B cell (primary cell): ENCODE measurements at regions not wholly inside any gene's neighbourhood (a gene's known extent, or its start where the extent isn't known, plus 50 kb on each side); places are given as distances from the start of the nearest gene placed in this dataset.

ENCODE experiments used
- ATAC-seq: fragments of 200-7000 bp; cut with Tn5 transposase; one replicate; pipeline ENCODE4 v1.10.0; 2021; ENCODE audit warnings: low read depth, mild to moderate bottlenecking, moderate number of reproducible peaks, moderate library complexity
- CTCF ChIA-PET: fragments of 350-600 bp; sonication (Branson Sonifier 250); formaldehyde crosslinking; loops from one replicate; lab custom pipeline; 2021; ENCODE audit warnings: antibody characterized with exemption, inconsistent platforms; lab: Charles Lee
- POLR2A ChIA-PET: fragments of 350-600 bp; sonication (Branson Sonifier 250); formaldehyde crosslinking; loops from one replicate; lab custom pipeline; 2021; ENCODE audit warnings: antibody characterized with exemption; lab: Charles Lee
- DNase-seq: peaks from one replicate; pipeline ENCODE4 v3.0.0; 2013
- H2AFZ ChIP-seq: 2 replicates; pipeline ENCODE4 v1.6.1; 2012; ENCODE audit warnings: mild to moderate bottlenecking, low read depth, low read length; ENCODE audit not compliant: insufficient read depth, poor library complexity, severe bottlenecking
- H3K27ac ChIP-seq, 2 donors: 1 replicate in 1 of 2; 2 replicates in 1 of 2; pipeline ENCODE4 v1.5.1; 2012 to 2013; ENCODE audit warnings: low read length in 2 of 2, mild to moderate bottlenecking in 2 of 2, moderate library complexity in 1 of 2
- H3K27me3 ChIP-seq, 4 experiments: fragments of 200-600 bp in 1 of 4; sonication (generic) in 1 of 4; replicated peaks in 1 of 4; 1 replicate in 2 of 4; 2 replicates in 2 of 4; pipeline versions ENCODE4 v1.6.1 to v1.7.0; 2013 to 2016; ENCODE audit warnings: low read length in 3 of 4, mild to moderate bottlenecking in 2 of 4, mixed read lengths in 1 of 4, moderate library complexity in 1 of 4; ENCODE audit not compliant: insufficient read depth in 4 of 4, control insufficient read depth in 3 of 4; ENCODE audit errors: control extremely low read depth in 1 of 4
- H3K36me3 ChIP-seq, 2 experiments: replicated peaks in 1 of 2; 1 replicate in 1 of 2; 2 replicates in 1 of 2; pipeline versions ENCODE4 v1.6.1 to v1.7.1; 2013; ENCODE audit warnings: low read length in 1 of 2; ENCODE audit not compliant: insufficient read depth in 2 of 2, control insufficient read depth in 1 of 2; ENCODE audit errors: control extremely low read depth in 1 of 2, extremely low read depth in 1 of 2
- H3K4me1 ChIP-seq, 2 donors: fragments of 200-600 bp in 1 of 2; sonication (generic) in 1 of 2; 1 replicate in 1 of 2; 2 replicates in 1 of 2; pipeline versions ENCODE4 v1.5.1 to v1.6.1; 2013 to 2017; ENCODE audit warnings: low read length in 2 of 2; ENCODE audit not compliant: control insufficient read depth in 2 of 2, insufficient read depth in 2 of 2
- H3K4me2 ChIP-seq: replicated peaks from 2 replicates; pipeline ENCODE3; 2012; ENCODE audit warnings: mild to moderate bottlenecking, low read depth, low read length; ENCODE audit not compliant: poor library complexity, severe bottlenecking
- H3K4me3 ChIP-seq, 5 experiments: fragments of 200-600 bp in 1 of 5; sonication (generic) in 1 of 5; 1 replicate in 3 of 5; 2 replicates in 2 of 5; pipeline versions ENCODE4 v1.5.1 to v1.7.0; 2011 to 2016; ENCODE audit warnings: low read length in 4 of 5, mild to moderate bottlenecking in 4 of 5, low read depth in 2 of 5, control low read depth in 1 of 5, moderate library complexity in 1 of 5; ENCODE audit not compliant: insufficient read depth in 1 of 5; ENCODE audit errors: control extremely low read depth in 1 of 5, extremely low read depth in 1 of 5
- H3K79me2 ChIP-seq: fragments of 200-600 bp; sonication (generic); one replicate; pipeline ENCODE4 v1.6.0; 2016; ENCODE audit warnings: low read length; ENCODE audit not compliant: control insufficient read depth, insufficient read depth
- H3K9ac ChIP-seq: fragments of 200-600 bp; sonication (generic); 2 replicates; pipeline ENCODE4 v1.6.1; 2017; ENCODE audit warnings: mild to moderate bottlenecking, low read length, moderate library complexity
- H3K9me3 ChIP-seq, 3 donors: one replicate each; pipeline versions ENCODE4 v1.6.1 to v1.7.1; 2013; ENCODE audit warnings: low read length in 2 of 3; ENCODE audit not compliant: control insufficient read depth in 2 of 3, insufficient read depth in 1 of 3; ENCODE audit errors: control extremely low read depth in 1 of 3
- H4K20me1 ChIP-seq: 2 replicates; pipeline ENCODE4 v1.6.0; 2012; ENCODE audit warnings: mild to moderate bottlenecking, low read length; ENCODE audit not compliant: insufficient read depth, control insufficient read depth, poor library complexity, severe bottlenecking
- H3K27ac Mint-ChIP-seq: one replicate; pipeline ENCODE4 v1.8.0; 2021; ENCODE audit warnings: mixed read lengths
- H3K27me3 Mint-ChIP-seq: one replicate; pipeline ENCODE4 v1.8.0; 2021; ENCODE audit warnings: mixed read lengths
- H3K4me1 Mint-ChIP-seq: one replicate; pipeline ENCODE4 v1.8.0; 2021; ENCODE audit warnings: mixed read lengths
- H3K4me3 Mint-ChIP-seq: one replicate; pipeline ENCODE4 v1.8.0; 2021; ENCODE audit warnings: mixed read lengths
- H3K9me3 Mint-ChIP-seq: one replicate; pipeline ENCODE4 v1.8.0; 2022; ENCODE audit warnings: mixed read lengths; ENCODE audit not compliant: insufficient read depth
- CTCF ChIP-seq: fragments of 200-600 bp; IDR thresholded peaks from one replicate; pipeline ENCODE4 v1.8.0; 2022; ENCODE audit warnings: antibody characterized with exemption, mild to moderate bottlenecking
- EZH2 ChIP-seq: IDR thresholded peaks from 2 replicates; pipeline ENCODE4 v1.6.1; 2012; ENCODE audit warnings: borderline replicate concordance, low read depth, mild to moderate bottlenecking, moderate library complexity, low read length; ENCODE audit not compliant: insufficient read depth, poor library complexity, severe bottlenecking
- WGBS: methylation state at CpG from one replicate; pipeline ENCODE4 v1.1.5; 2013; ENCODE audit warnings: missing lambda C conversion rate; ENCODE audit not compliant: insufficient coverage; 5-methylcytosine and 5-hydroxymethylcytosine counted together
- intact Hi-C: fragments of 100-400 bp; cut with micrococcal nuclease; formaldehyde crosslinking; loops from one replicate; pipeline ENCODE4 v1.10.0; 2022

- CTCF ChIA-PET = no interaction called here
- DNase-seq (no peak), ATAC-seq (no peak)
- Histone ChIP-seq H3K9me3 (peaks cover 0 to 4% (median 0%) of the 10 kb centered on the region in 3 donors), H3K27ac (no peak overlapping the region), H3K36me3 (no peaks in the 10 kb centered on the region), H3K4me1 (no peaks in the 10 kb centered on the region), H4K20me1 (no peaks in the 10 kb centered on the region), H3K4me3 (no peak overlapping the region), H3K9ac (no peak overlapping the region), H3K27me3 (peaks cover 0 to 3% (median 0%) of the 10 kb centered on the region in 4 experiments), H3K79me2 (no peaks in the 10 kb centered on the region), H3K4me2 (no peak overlapping the region), H2AFZ (no peak overlapping the region)
- Mint-ChIP-seq H3K9me3 (peaks cover 3% of the 10 kb centered on the region), H3K4me1 (no peaks in the 10 kb centered on the region), H3K4me3 (no peak overlapping the region), H3K27me3 (peaks cover 13% of the 10 kb centered on the region), H3K27ac (no peak overlapping the region)
- no CpG with 5 or more reads among the region's 1 CpG for WGBS
- POLR2A ChIA-PET = no interaction called here
- no peak for TF ChIP-seq EZH2
- TF ChIP-seq CTCF = no peak
- intact Hi-C loops = no loop called here
These were observed 213.7 kb downstream of the MATN1 start for GRCh38 chr1:30509670-30510069.

GRCh38 chr1:30508611-30509010 lies 214.8 kb downstream of the MATN1 start:
- Histone ChIP-seq H3K4me3 (no peak overlapping the region), H3K9ac (no peak overlapping the region), H3K79me2 (no peaks in the 10 kb centered on the region), H2AFZ (no peak overlapping the region), H3K27ac (no peak overlapping the region), H3K9me3 (peaks cover 0 to 4% (median 0%) of the 10 kb centered on the region in 3 donors), H3K4me2 (no peak overlapping the region), H3K36me3 (no peaks in the 10 kb centered on the region), H4K20me1 (no peaks in the 10 kb centered on the region), H3K4me1 (no peaks in the 10 kb centered on the region), H3K27me3 (peaks cover 0 to 3% (median 0%) of the 10 kb centered on the region in 4 experiments)
- ATAC-seq (no peak), DNase-seq (no peak)
- WGBS = 84% methylated on average over 12 of the region's 12 CpGs
- H3K27me3 Mint-ChIP-seq = peaks cover 13% of the 10 kb centered on the region
- H3K4me3 Mint-ChIP-seq = no peak overlapping the region
- no peak for TF ChIP-seq EZH2
- TF ChIP-seq CTCF = no peak
- ChIA-PET POLR2A (no interaction called here), CTCF (no interaction called here)
- intact Hi-C loops = no loop called here
- H3K27ac Mint-ChIP-seq = no peak overlapping the region
- H3K4me1 Mint-ChIP-seq = no peaks in the 10 kb centered on the region
- H3K9me3 Mint-ChIP-seq = peaks cover 3% of the 10 kb centered on the region
